ENCODE measurements at regions not wholly inside any gene's neighbourhood (a gene's known extent, or its start where the extent isn't known, plus 50 kb on each side); places are given as distances from the start of the nearest gene placed in this dataset.

- TF ChIP-seq CTCF (conservative IDR thresholded peaks at IDR 0.05; ENCODE audit: low read length) (no peak), EZH2phosphoT487 (IDR thresholded peaks at IDR 0.05; ENCODE audit: borderline replicate concordance) (no peak)
Measured at GRCh38 chr14:71648725-71649124, 283.5 kb upstream of the RGS6 start.

All from Loucy (cell line).